ENCODE measurements at regions not wholly inside any gene's neighbourhood (a gene's known extent, or its start where the extent isn't known, plus 50 kb on each side); places are given as distances from the start of the nearest gene placed in this dataset.

GRCh38 chr2:59925321-59925720 is 628.1 kb downstream of the BCL11A start (continued):
- TF ChIP-seq IRF5 (IDR thresholded peaks at IDR 0.05; ENCODE audit: borderline replicate concordance), result no peak
- TF ChIP-seq ZNF217 (IDR thresholded peaks at IDR 0.05), result no peak

- FAIRE-seq (no peak), ATAC-seq (no peak), DNase-seq (ENCODE audit: low read depth, low spot score) (no peak)
- H3K79me2 ChIP-seq (ENCODE audit: control insufficient read depth, insufficient read depth, low read length), result no peaks in the 10 kb centered on the region
- no peaks in the 10 kb centered on the region for H3K36me3 ChIP-seq (ENCODE audit: control insufficient read depth in 2 of 2, insufficient read depth in 2 of 2, low read length in 1 of 2)
- in situ Hi-C loops (cut with MboI), result no loop called here
- CTCF ChIA-PET, result no interaction called here
- RAD21 ChIA-PET (ENCODE audit: unreplicated experiment), result no interaction called here
- no peak overlapping the region for H2AFZ ChIP-seq (ENCODE audit: control insufficient read depth, low read depth, low read length)
- H3K4me3 ChIP-seq, result no peak overlapping the region
- H3K9ac ChIP-seq (ENCODE audit: control insufficient read depth, insufficient read depth, low read length), result no peak overlapping the region
- TF ChIP-seq CTCF (IDR thresholded peaks at IDR 0.05 in 2 of 3, conservative IDR thresholded peaks at IDR 0.05 in 1 of 3; ENCODE audit: control insufficient read depth in 2 of 3, extremely low read depth in 1 of 3, insufficient read depth in 1 of 3, low read depth in 3 of 3, low read length in 3 of 3) (no peak), SUZ12 (IDR thresholded peaks at IDR 0.05; ENCODE audit: unreplicated experiment) (no peak), SREBF2 (IDR thresholded peaks at IDR 0.05; ENCODE audit: low read length) (no peak), JUNB (IDR thresholded peaks at IDR 0.05) (no peak), CREM (IDR thresholded peaks at IDR 0.05; ENCODE audit: low read depth) (no peak), CHD1 (IDR thresholded peaks at IDR 0.05; ENCODE audit: low read depth, low read length) (no peak), CEBPZ (IDR thresholded peaks at IDR 0.05; ENCODE audit: low read depth, low read length) (no peak), ZNF384 (IDR thresholded peaks at IDR 0.05; ENCODE audit: borderline replicate concordance, low read depth, low read length) (no peak), NFIC (IDR thresholded peaks at IDR 0.05; ENCODE audit: low read depth, low read length) (no peak), ZNF24 (IDR thresholded peaks at IDR 0.05) (no peak), HDGF (IDR thresholded peaks at IDR 0.05) (no peak), HDAC6 (IDR thresholded peaks at IDR 0.05; ENCODE audit: unreplicated experiment) (no peak), STAT1 (conservative IDR thresholded peaks at IDR 0.05) (no peak)
- no TSS peak for BruUV-seq (replicated peaks)
- H3K4me1 ChIP-seq (ENCODE audit: control insufficient read depth, insufficient read depth, low read length), result no peaks in the 10 kb centered on the region
- H3K27me3 ChIP-seq (replicated peaks in 1 of 2; ENCODE audit: control insufficient read depth in 2 of 2, insufficient read depth in 2 of 2, low read length in 1 of 2), result no peaks in the 10 kb centered on the region; a peak in 1 of 4 replicates
- intact Hi-C loops (cut with micrococcal nuclease; ENCODE audit: unreplicated experiment), result no loop called here
- no peak overlapping the region for H3K4me2 ChIP-seq (ENCODE audit: control insufficient read depth, insufficient read depth)
- H3K9me3 ChIP-seq (replicated peaks; ENCODE audit: control insufficient read depth, insufficient read depth, low read length), result no peaks in the 10 kb centered on the region
- POLR2A ChIA-PET, result no interaction called here
- SMC1A ChIA-PET (ENCODE audit: uncharacterized antibody, unreplicated experiment), result interaction anchor here (1.0 kb wide), 1 partner anchor 9 kb away, joined by 4 read pairs; no protein-coding TSS in a partner anchor
- H4K20me1 ChIP-seq (ENCODE audit: control insufficient read depth, insufficient read depth), result no peaks in the 10 kb centered on the region
- H3K27ac ChIP-seq (ENCODE audit: control insufficient read depth, insufficient read depth), result no peak overlapping the region
- WGBS (ENCODE audit: insufficient coverage, insufficient replicate concordance, low lambda C conversion rate, missing lambda C conversion rate), result 83% methylated on average over 1 of the region's 1 CpG
Observed at GRCh38 chr2:59924346-59924745, 629.1 kb downstream of the BCL11A start.

Measured in GM12878 (cell line).